Upper lobe of left lung (tissue), 4 donors: ENCODE measurements at regions not wholly inside any gene's neighbourhood (a gene's known extent, or its start where the extent isn't known, plus 50 kb on each side); places are given as distances from the start of the nearest gene placed in this dataset.

Source experiments
- EP300 ChIP-seq, 4 donors: sonication (generic); formaldehyde crosslinking; IDR thresholded peaks; one replicate each; pipeline ENCODE4 v1.5.1; 2017; ENCODE audit warnings: antibody characterized with exemption in 4 of 4, control low read depth in 2 of 4
- POLR2A ChIP-seq, 4 donors: fragments of 450-650 bp; IDR thresholded peaks; one replicate each; pipeline ENCODE4 v1.5.1; 2016 to 2017; ENCODE audit warnings: antibody characterized with exemption in 4 of 4, mild to moderate bottlenecking in 2 of 4
- POLR2AphosphoS5 ChIP-seq, 2 donors: sonication (generic); formaldehyde crosslinking; IDR thresholded peaks; one replicate each; pipeline ENCODE4 v1.5.1; 2017; ENCODE audit warnings: antibody characterized with exemption in 2 of 2
- TF ChIP-seq, protein P1 (sequence below), 6 experiments: fragments of 450-650 bp in 4 of 6; fragments of 200-600 bp in 2 of 6; sonication (generic) in 2 of 6; IDR thresholded peaks; one replicate each; pipeline ENCODE4 v1.5.1; 2016 to 2019; ENCODE audit warnings: antibody characterized with exemption in 6 of 6

DNA sequence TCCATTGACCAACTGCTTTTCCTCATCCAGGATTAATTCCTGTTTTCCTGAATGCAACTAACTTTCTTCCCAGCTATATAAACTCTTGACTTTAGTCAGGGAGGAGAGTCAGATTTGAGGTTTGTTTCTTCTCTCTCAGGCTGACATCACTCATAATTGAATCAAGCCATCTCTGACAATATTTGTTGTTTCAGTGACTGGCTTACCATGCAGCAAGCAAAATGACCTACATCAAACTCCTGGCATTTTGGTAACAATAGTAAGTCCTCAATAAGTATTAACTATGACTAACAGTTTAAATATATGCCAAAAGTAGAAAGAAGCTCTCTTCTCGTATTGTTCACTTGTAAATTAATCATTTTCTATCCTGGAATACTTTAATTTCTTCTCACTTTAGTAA is 625.7 kb upstream of the KCND2 start:
- TF ChIP-seq, protein P1, sequence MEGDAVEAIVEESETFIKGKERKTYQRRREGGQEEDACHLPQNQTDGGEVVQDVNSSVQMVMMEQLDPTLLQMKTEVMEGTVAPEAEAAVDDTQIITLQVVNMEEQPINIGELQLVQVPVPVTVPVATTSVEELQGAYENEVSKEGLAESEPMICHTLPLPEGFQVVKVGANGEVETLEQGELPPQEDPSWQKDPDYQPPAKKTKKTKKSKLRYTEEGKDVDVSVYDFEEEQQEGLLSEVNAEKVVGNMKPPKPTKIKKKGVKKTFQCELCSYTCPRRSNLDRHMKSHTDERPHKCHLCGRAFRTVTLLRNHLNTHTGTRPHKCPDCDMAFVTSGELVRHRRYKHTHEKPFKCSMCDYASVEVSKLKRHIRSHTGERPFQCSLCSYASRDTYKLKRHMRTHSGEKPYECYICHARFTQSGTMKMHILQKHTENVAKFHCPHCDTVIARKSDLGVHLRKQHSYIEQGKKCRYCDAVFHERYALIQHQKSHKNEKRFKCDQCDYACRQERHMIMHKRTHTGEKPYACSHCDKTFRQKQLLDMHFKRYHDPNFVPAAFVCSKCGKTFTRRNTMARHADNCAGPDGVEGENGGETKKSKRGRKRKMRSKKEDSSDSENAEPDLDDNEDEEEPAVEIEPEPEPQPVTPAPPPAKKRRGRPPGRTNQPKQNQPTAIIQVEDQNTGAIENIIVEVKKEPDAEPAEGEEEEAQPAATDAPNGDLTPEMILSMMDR (IDR thresholded peaks at IDR 0.05): no peak
- TF ChIP-seq POLR2A (IDR thresholded peaks at IDR 0.05) (no peak), EP300 (IDR thresholded peaks at IDR 0.05) (no peak), POLR2AphosphoS5 (IDR thresholded peaks at IDR 0.05) (no peak)
